ENCODE measurements at regions not wholly inside any gene's neighbourhood (a gene's known extent, or its start where the extent isn't known, plus 50 kb on each side); places are given as distances from the start of the nearest gene placed in this dataset.

DNA sequence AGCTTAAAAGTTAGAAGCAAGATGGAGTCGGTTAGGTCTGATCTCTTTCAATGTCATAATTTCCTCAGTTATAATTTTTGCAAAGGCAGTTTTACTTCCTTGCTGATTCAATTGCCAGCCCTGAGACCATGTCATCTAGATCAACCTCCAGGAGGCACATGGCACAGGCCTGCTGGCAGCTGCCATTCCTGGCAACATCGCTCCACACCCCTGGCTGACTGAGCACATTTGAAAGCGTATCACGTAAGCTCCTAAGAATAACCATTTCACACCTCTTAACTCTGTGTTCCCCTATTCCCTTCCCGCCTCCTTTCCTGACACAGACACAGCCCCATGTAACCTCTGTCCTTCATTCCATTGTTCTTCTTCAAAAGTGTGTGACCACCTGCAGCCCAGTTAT is 313.9 kb upstream of the CTNNB1 start:
- TF ChIP-seq, protein P1, sequence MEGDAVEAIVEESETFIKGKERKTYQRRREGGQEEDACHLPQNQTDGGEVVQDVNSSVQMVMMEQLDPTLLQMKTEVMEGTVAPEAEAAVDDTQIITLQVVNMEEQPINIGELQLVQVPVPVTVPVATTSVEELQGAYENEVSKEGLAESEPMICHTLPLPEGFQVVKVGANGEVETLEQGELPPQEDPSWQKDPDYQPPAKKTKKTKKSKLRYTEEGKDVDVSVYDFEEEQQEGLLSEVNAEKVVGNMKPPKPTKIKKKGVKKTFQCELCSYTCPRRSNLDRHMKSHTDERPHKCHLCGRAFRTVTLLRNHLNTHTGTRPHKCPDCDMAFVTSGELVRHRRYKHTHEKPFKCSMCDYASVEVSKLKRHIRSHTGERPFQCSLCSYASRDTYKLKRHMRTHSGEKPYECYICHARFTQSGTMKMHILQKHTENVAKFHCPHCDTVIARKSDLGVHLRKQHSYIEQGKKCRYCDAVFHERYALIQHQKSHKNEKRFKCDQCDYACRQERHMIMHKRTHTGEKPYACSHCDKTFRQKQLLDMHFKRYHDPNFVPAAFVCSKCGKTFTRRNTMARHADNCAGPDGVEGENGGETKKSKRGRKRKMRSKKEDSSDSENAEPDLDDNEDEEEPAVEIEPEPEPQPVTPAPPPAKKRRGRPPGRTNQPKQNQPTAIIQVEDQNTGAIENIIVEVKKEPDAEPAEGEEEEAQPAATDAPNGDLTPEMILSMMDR (conservative IDR thresholded peaks at IDR 0.05): no peak
- Histone ChIP-seq H3K36me3 (ENCODE audit: control insufficient read depth, insufficient read depth, low read length) (no peaks in the 10 kb centered on the region), H3K27me3 (ENCODE audit: control insufficient read depth, insufficient read depth, low read length, poor library complexity, severe bottlenecking) (no peaks in the 10 kb centered on the region), H3K4me1 (ENCODE audit: control insufficient read depth, insufficient read depth, low read length) (no peaks in the 10 kb centered on the region), H3K4me3 (ENCODE audit: low read length) (no peak overlapping the region), H3K9me3 (ENCODE audit: control insufficient read depth, low read length) (no peaks in the 10 kb centered on the region), H3K27ac (ENCODE audit: low read depth, low read length) (no peak overlapping the region), H3K9ac (ENCODE audit: extremely low read depth, low read length, poor library complexity, severe bottlenecking) (no peak overlapping the region)
- Mint-ChIP-seq H3K4me1 (no peaks in the 10 kb centered on the region), H3K27me3 (ENCODE audit: insufficient read depth) (peaks cover 10% of the 10 kb centered on the region), H3K4me3 (no peak overlapping the region), H3K27ac (no peak overlapping the region), H3K36me3 (ENCODE audit: low read depth) (no peaks in the 10 kb centered on the region), H3K9me3 (no peaks in the 10 kb centered on the region)
- no peak for DNase-seq
- 93 to 97% methylated on average over 4 to 5 of the region's 5 CpGs for WGBS, 2 experiments (ENCODE audit: insufficient coverage in 1 of 2, insufficient read length in 1 of 2)

DNA sequence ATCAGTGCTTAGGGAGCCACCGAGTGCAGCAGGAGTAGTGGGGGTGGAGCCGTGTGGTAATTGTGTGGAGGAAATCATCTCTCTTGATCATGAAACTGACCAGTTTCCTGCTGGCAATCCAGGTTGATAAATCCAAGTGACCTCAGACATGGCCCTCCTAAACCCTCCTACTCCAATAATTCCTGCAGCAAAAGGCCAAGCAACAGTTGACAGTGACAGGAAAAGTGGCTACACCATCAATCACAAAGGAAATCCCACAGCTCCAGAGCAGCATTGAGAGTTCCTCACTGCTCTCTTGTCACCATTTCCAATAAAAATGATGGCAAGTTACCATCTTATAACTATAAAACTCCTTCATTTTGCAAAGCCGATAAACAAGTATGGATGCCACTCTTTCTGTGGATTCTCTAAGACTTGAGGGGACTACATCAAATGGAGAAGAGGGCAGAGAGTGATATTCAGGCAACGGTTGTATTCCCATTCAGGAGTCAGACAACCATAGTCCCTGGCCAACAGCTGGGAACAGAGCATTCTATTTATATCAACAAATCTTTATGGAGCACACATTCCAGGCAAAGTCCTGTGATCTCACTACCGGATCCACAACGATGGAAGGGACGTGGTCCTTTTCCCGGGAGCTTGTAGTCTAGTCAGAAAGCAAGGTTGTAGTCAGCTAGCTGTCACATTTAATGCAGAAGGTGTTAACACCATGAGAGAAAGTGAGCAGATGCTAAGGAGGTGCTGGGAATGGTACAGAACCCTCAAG is 312.5 kb upstream of the CTNNB1 start:
- Mint-ChIP-seq H3K4me3 (no peak overlapping the region), H3K36me3 (ENCODE audit: low read depth) (no peaks in the 10 kb centered on the region), H3K4me1 (no peaks in the 10 kb centered on the region), H3K9me3 (no peaks in the 10 kb centered on the region), H3K27ac (no peak overlapping the region), H3K27me3 (ENCODE audit: insufficient read depth) (peaks cover 4% of the 10 kb centered on the region)
- no peak overlapping the region for H3K27ac ChIP-seq (ENCODE audit: low read depth, low read length)
- H3K36me3 ChIP-seq (ENCODE audit: control insufficient read depth, insufficient read depth, low read length): no peaks in the 10 kb centered on the region
- H3K9ac ChIP-seq (ENCODE audit: extremely low read depth, low read length, poor library complexity, severe bottlenecking): no peak overlapping the region
- no peak for DNase-seq
- TF ChIP-seq, protein P1 (conservative IDR thresholded peaks at IDR 0.05): no peak
- H3K4me3 ChIP-seq (ENCODE audit: low read length): no peak overlapping the region
- 93 to 95% methylated on average over 4 to 8 of the region's 8 CpGs for WGBS, 2 experiments (ENCODE audit: insufficient coverage in 1 of 2, insufficient read length in 1 of 2)
- H3K4me1 ChIP-seq (ENCODE audit: control insufficient read depth, insufficient read depth, low read length): no peaks in the 10 kb centered on the region
- no peaks in the 10 kb centered on the region for H3K9me3 ChIP-seq (ENCODE audit: control insufficient read depth, low read length)
- H3K27me3 ChIP-seq (ENCODE audit: control insufficient read depth, insufficient read depth, low read length, poor library complexity, severe bottlenecking): no peaks in the 10 kb centered on the region

DNA sequence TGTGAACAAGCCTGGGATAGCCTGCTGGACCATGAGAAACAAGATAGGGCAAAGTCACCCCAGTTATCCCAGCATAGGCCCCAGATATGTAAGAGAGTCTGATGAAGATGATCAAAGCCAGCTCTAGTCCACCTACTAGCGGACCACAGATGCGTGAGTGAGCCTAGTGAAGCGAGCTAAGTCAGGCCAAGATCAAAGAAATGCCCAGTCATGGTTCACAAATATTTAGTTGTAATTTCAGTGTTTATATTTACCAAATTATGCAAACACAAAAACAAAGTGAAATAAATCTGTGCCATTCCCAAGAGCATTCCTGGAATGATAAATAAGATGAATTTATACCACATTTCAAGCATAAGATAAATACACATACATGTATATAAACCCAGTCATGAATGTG is 308.1 kb upstream of the CTNNB1 start:
- Histone ChIP-seq H3K4me3 (ENCODE audit: low read length) (no peak overlapping the region), H3K27me3 (ENCODE audit: control insufficient read depth, insufficient read depth, low read length, poor library complexity, severe bottlenecking) (no peaks in the 10 kb centered on the region), H3K36me3 (ENCODE audit: control insufficient read depth, insufficient read depth, low read length) (no peaks in the 10 kb centered on the region), H3K9me3 (ENCODE audit: control insufficient read depth, low read length) (no peaks in the 10 kb centered on the region), H3K4me1 (ENCODE audit: control insufficient read depth, insufficient read depth, low read length) (no peaks in the 10 kb centered on the region), H3K27ac (ENCODE audit: low read depth, low read length) (no peak overlapping the region), H3K9ac (ENCODE audit: extremely low read depth, low read length, poor library complexity, severe bottlenecking) (no peak overlapping the region)
- TF ChIP-seq, protein P1 (conservative IDR thresholded peaks at IDR 0.05): no peak
- 80 to 96% methylated on average over 1 to 3 of the region's 3 CpGs for WGBS, 2 experiments (ENCODE audit: insufficient coverage in 1 of 2, insufficient read length in 1 of 2)
- DNase-seq: no peak
- Mint-ChIP-seq H3K9me3 (no peaks in the 10 kb centered on the region), H3K36me3 (ENCODE audit: low read depth) (no peaks in the 10 kb centered on the region), H3K4me1 (peaks cover 5% of the 10 kb centered on the region), H3K27me3 (ENCODE audit: insufficient read depth) (no peaks in the 10 kb centered on the region), H3K4me3 (no peak overlapping the region), H3K27ac (no peak overlapping the region)

All from endodermal cell (in vitro differentiated cells).